ENCODE measurements at regions not wholly inside any gene's neighbourhood (a gene's known extent, or its start where the extent isn't known, plus 50 kb on each side); places are given as distances from the start of the nearest gene placed in this dataset.
"Not testable (repeated sequence)": the region's sequence is repeated elsewhere in the genome, so short reads cannot be mapped to it uniquely, and the experiment has no call there.

DNA sequence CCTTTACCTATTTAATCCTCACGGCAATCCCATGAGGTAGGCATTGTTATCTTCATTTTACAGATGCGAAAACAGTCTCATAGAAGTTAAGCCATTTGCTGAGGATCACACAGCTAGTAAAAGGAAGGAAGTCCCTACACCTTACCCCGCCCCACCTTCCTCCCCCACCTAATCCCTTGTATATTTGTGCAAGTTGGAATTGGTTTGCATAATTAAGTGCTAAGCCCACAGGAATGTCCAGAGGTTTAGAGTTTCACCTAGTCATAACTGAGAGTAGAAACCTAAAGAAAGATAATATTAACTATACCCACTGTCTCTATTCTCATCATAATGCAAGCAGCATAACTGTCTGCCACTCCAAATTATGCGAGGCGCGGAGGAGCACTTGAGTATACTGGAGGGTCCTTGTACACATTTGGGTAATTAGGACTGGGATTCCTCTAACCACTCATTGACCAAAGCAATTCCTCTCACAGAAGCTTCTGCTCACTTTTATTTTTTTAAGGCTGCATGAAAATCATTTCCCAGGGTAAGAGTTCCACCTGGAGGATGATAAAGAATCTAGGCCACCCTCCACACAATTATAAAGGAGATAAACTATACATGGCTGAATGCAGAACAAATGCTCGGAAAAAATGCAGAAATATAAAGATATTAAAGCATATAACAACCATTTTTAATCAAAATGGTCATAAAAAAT, 199.9 kb downstream of the FAM181B start:
- no peak for FAIRE-seq

- FAIRE-seq: no peak
Measured at GRCh38 chr11:82529936-82530335, 203.7 kb downstream of the FAM181B start.

DNA sequence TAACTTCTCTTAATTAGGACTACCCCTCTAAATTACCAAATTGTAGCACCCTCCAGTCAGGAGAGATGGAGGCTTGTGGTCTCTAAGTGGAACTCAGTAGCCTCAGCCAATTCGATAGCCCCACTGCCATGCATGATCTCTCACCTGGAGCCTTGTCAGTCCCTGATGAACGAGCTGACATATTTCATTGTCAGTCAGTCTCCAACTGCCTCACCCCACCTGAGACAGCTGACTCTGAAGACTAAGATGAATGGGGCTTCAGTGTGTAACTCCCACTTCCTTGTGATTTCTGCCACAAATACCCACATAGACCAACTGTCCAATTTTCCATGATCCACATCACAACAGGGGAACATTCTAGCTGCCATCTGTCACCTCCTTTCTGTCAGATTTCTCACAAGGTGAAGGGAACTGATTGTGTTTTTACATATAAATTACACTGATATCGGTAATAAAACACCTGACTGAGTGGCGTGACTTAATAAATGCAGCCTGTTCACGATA, 206.5 kb downstream of the FAM181B start:
- FAIRE-seq: no peak

- FAIRE-seq: no peak
Measured at GRCh38 chr11:82523141-82523540, 210.5 kb downstream of the FAM181B start.

GRCh38 chr11:82521427-82521826, 212.2 kb downstream of the FAM181B start:
- FAIRE-seq: no peak

DNA sequence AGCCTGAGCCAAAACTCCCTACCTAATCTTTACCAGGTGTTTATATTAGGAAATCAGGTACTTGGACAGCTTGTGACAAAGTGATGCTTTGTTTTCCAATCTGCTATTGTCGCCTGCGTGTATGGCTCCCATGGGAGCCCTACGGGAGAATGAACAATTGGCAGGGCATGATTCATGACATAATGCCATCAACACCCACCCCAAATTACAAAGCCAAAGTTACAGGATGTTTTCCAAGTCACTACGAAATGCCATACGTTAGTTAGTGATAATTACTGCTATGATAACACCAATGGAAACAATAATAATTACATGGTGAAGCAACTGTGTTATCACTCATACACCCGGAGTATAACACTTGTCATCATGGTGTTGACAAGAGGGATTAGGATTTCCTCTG, 226.4 kb downstream of the FAM181B start:
- no peak for FAIRE-seq

DNA sequence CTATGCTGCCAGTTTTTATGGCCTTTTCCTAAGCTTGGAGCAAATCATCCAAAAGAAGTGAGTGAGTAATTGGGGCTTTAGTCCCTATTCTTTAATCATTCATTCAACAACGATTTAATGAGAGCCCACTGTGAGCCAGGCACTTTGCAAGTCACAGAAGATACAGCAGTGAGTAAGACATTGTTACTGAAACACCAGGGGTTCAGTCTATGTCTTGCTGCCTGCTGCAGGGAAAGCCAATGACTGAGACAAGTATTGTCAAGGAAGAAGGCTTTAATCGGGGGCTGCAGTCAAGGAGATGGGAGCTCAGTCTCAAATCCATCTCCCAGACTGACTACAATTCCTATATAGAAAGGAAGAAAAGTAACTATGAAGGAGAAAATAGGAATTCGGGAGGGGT, 228.3 kb downstream of the FAM181B start:
- FAIRE-seq: no peak

- not testable (repeated sequence) for FAIRE-seq
Measured at GRCh38 chr11:82501174-82501573, 232.5 kb downstream of the FAM181B start.

DNA sequence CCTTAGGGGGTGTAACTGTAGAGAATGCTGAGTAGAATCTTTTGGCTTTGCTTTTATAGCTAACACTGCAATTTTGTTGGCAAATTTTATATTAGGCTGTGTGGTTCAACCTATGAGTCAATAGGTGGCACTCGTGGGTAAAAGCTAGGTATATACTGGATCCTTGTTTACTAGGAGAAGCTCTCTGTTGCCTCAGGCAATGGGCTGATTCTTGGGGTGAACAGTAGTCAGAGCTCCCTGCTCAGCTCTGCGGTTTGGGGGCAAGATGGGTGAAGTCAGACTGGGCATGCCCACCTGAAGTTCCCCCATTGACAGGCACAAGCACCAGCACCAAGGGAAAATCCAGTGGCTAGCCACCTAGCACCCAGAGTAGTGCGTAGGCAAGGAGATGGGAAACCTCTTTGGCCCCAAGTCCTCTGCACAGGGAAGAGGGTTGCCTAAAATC, 238.7 kb downstream of the FAM181B start:
- no peak for FAIRE-seq

DNA sequence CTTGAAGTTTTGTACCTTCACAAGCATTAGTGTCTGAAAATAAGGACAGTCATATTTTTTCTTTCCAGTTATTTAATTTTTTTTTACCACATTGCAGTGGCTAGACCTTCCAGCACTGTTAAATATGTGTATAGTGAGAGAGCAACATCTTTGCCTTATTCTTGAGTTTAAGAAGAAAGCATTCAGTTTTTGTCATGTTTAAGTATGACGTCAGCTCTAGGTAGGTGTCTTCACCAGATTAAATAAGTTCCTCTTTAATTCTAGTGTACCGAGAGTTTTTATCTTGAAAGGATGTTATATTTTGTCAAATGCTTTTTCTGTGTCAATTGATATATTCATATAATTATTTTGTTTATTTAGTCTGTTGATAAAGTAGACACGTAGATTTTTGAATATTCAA, 258.8 kb downstream of the FAM181B start:
- FAIRE-seq: no peak

DNA sequence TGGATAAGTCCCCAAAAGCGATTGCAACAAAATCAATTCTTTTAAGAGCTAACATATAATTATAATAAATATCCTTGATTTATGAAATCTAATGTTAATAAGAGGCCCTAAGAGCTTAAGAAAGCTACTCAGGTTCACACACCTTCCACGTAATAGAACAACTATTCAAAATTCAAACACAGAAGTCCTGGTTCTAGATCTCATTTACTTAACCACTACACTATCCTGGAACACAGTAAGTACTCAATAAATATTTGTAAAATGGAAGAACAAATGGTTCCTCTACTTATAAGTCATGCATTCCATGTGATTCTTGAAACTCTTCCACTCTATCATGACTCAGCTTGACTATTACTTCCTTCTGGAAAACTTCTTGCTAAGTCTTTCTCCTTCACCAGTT, 268.2 kb downstream of the FAM181B start:
- FAIRE-seq: no peak

GRCh38 chr11:82462608-82463242, 270.9 kb downstream of the FAM181B start:
- FAIRE-seq: no peak

DNA sequence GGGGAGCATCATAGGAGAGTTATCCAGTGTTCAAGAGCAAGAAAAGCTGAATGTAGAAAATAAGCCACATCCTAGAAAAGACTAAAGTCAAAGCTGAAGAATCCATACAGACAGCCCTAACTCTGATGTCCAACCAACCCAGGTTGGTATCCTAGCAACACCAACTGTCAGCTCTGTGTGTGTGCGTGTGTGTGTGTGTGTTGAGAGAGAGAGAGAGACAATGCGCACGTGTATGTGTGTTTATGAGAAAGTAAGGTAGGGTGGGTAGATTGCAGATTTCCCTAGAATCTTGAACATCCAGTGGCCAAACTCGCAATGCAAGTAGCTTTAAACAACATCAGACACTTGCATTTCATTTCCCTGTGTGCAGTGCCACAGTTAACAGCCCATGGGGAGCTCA, 274.9 kb downstream of the FAM181B start:
- FAIRE-seq: no peak

DNA sequence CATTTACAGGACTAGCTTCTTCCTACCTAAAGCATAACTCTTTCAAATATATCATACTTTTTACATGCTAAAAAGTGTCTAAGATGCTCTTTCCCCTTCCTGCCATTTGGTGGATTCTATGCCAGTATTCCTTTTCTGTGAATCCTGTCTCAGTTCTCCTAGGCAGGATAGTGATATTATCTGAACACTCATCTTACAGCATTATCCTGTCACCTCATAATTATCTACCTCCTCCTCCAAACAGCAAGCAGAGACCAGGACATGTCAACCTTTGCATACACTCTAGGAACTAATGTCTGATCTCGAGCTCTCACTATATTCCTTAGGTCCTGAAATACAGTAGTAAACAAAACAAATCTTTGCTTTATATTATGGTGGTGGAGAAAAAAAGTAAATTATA, 275.5 kb downstream of the FAM181B start:
- FAIRE-seq: no peak

DNA sequence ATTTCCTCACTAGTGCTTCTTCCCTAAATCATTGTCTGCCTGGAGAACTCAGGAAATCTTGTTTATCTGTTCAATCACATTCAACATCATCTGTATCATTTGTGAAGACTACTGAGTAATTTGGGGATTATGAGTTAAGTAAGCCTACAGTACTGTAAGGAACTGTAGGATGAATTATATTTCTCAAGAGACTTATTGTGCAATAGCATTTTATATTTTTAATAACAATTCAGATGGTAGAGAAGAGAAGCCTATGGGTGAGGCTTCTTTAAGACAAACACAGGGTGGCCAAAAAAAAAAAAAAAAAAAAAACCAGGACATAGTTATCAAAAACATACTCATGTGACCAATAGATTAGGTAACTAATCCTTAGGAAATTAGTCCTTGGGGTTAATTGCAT, 282.7 kb downstream of the FAM181B start:
- no peak for FAIRE-seq

- no peak for FAIRE-seq
Measured at GRCh38 chr11:82406611-82407010, 327.1 kb downstream of the FAM181B start.

DNA sequence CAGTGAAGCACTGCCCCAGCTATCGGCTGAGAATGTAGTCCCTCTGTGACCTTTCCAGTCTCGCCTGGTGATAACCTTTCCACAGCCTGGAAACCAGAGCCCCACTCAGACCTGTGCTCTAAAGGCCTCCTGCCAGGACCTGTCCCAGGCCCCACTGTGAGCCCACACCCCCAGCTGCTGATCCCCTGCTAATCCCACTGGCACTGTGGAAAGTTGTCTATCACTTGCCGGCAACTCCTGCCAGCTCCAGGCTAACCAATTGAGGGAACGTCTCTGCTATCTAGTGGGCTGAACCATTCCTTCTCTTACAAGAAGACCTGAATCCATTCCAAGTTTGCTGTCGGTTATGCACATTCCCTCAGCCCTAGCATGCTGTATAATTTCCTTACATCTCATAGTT, 328.2 kb downstream of the FAM181B start:
- FAIRE-seq: no peak

- no peak for FAIRE-seq
Measured at GRCh38 chr11:82404981-82405380, 328.7 kb downstream of the FAM181B start.

DNA sequence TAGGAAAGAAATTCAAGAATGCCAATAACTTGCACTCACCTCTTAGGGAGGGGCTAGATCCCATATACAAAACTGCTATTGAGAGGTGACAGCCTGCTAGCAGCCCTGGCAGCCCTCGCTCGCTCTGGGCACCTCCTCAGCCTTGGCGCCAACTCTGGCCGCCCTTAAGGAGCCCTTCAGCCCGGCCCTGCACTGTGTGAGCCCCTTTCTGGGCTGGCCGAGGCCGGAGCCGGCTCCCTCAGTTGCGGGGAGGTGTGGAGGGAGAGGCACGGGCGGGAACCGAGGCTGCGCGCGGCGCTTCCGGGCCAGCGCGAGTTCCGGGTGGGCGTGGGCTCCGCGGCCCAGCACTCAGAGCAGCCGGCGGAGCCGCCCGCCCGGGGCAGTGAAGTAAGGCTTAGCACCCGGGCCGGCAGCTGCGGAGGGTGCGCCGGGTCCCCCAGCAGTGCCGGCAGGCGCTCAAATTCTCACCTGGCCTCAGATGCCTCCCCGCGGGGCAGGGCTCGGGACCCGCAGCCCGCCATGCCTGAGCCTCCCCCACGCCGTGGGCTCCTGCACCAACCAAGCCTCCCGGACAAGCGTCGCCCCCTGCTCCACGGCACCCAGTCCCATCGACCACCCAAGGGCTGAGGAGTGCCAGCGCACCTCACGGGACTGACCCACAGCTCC, 329.9 kb downstream of the FAM181B start:
- no peak for FAIRE-seq

DNA sequence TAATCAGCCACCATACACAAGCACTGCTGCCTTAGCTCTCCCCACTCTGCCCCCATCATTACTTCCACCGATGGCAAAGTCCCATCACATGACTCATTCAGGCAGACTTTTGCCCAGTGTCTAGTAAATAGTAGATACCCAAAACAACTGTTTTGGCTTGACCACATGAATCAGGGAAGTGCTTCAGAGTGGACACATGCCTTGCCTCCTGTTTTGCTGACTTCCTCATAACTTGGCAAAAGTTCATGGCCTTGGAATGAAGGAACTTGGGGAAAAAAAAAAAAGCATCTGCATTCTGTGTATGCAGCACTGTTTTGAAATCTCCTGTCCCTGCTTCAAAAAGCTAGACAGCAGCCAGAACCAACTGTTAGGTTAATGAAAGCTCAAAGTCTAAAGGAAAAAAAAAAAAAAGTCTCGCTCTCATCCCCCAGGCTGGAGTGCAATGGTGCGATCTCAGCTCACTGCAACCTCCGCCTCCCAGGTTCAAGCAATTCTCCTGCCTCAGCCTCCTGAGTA, 335.3 kb downstream of the FAM181B start:
- FAIRE-seq: no peak

GRCh38 chr11:82396639-82397038, 337.0 kb downstream of the FAM181B start:
- FAIRE-seq: not testable (repeated sequence)

DNA sequence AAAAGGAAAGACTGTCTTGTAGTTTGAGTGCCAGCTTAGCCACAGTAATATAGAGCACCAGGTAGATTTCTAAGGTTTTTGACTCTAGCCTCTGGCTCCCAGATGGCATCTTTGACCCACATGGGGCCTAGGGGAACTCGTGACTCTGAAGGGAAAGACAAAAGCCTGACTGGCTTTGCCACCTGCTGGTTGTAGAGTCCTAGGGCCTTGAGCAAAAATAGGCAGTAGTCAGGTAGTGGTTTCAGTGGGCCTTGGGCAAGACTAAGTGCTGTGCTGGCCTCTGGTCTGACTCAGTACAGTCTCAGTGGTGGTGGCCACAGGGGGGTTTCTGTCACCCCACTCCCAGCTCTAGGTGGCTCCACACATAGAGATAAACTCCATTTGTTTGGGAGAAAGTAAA, 349.4 kb downstream of the FAM181B start:
- FAIRE-seq: no peak

GRCh38 chr11:82373781-82374542, 359.7 kb downstream of the FAM181B start:
- FAIRE-seq: no peak

Data from TTC549 (cell line).